Osteocyte (in vitro differentiated cells): ENCODE measurements at regions not wholly inside any gene's neighbourhood (a gene's known extent, or its start where the extent isn't known, plus 50 kb on each side); places are given as distances from the start of the nearest gene placed in this dataset.
"Not testable (repeated sequence)": the region's sequence is repeated elsewhere in the genome, so short reads cannot be mapped to it uniquely, and the experiment has no call there.

ENCODE experiments used
- DNase-seq: peaks from one replicate; pipeline ENCODE4 v3.0.0; 2021; ENCODE audit warnings: mixed read lengths; ENCODE audit not compliant: unreplicated experiment; ENCODE audit errors: extremely low spot score
- H3K27ac Mint-ChIP-seq: one replicate; pipeline ENCODE4 v1.8.0; 2021; ENCODE audit warnings: mild to moderate bottlenecking, mixed read lengths; ENCODE audit not compliant: unreplicated experiment
- H3K27me3 Mint-ChIP-seq: one replicate; pipeline ENCODE4 v1.8.0; 2021; ENCODE audit warnings: mixed read lengths; ENCODE audit not compliant: unreplicated experiment
- H3K36me3 Mint-ChIP-seq: one replicate; pipeline ENCODE4 v1.8.0; 2021; ENCODE audit warnings: mixed read lengths; ENCODE audit not compliant: unreplicated experiment
- H3K4me1 Mint-ChIP-seq: one replicate; pipeline ENCODE4 v1.8.0; 2021; ENCODE audit warnings: mixed read lengths; ENCODE audit not compliant: unreplicated experiment
- H3K4me3 Mint-ChIP-seq: one replicate; pipeline ENCODE4 v1.8.0; 2021; ENCODE audit warnings: mild to moderate bottlenecking, moderate library complexity, mixed read lengths; ENCODE audit not compliant: unreplicated experiment
- H3K9me3 Mint-ChIP-seq: one replicate; pipeline ENCODE4 v1.8.0; 2021; ENCODE audit warnings: mixed read lengths; ENCODE audit not compliant: unreplicated experiment
- TF ChIP-seq, protein P1 (sequence below): fragments of 200-600 bp; sonication (generic); IDR thresholded peaks from 2 replicates; pipeline ENCODE4 v1.5.0; 2021; ENCODE audit warnings: antibody characterized with exemption, mild to moderate bottlenecking, moderate library complexity

DNA sequence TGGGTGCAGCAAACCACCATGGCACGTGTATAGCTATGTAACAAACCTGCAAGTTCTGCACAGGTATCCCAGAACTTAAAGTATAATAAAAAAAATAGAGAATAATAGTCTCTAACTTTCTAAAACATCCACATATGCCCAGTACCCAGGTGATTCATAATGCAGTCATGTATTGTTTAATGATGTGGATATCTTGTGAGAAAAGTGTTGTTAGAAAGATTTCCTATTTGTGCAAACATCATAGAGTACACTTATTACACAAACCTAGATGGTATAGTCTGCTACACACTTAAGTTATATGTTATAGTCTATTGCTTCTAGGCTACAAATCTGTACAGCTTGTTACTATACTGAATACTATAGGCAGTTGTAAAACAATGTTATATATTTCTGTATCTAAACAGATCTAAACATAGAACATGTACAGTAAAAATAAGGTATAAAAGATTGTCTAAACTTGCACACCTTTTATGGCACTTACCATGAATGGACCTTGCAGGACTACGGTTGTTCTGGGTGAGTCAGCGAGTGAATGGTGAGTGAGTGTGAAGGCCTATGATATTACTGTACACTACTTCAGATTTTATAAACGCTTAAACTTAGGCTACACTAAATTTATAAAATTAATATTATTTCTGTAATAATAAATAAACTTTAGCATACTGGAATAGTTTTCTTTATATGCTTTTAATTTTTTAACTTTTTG lies 232.2 kb upstream of the SLIT2 start:
- Mint-ChIP-seq H3K36me3 (no peaks in the 10 kb centered on the region), H3K4me1 (peaks cover 30% of the 10 kb centered on the region), H3K9me3 (peaks cover 4% of the 10 kb centered on the region), H3K4me3 (no peak overlapping the region), H3K27me3 (no peaks in the 10 kb centered on the region), H3K27ac (no peak overlapping the region)
- DNase-seq, result no peak
- TF ChIP-seq, protein P1, sequence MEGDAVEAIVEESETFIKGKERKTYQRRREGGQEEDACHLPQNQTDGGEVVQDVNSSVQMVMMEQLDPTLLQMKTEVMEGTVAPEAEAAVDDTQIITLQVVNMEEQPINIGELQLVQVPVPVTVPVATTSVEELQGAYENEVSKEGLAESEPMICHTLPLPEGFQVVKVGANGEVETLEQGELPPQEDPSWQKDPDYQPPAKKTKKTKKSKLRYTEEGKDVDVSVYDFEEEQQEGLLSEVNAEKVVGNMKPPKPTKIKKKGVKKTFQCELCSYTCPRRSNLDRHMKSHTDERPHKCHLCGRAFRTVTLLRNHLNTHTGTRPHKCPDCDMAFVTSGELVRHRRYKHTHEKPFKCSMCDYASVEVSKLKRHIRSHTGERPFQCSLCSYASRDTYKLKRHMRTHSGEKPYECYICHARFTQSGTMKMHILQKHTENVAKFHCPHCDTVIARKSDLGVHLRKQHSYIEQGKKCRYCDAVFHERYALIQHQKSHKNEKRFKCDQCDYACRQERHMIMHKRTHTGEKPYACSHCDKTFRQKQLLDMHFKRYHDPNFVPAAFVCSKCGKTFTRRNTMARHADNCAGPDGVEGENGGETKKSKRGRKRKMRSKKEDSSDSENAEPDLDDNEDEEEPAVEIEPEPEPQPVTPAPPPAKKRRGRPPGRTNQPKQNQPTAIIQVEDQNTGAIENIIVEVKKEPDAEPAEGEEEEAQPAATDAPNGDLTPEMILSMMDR, result no peak

DNA sequence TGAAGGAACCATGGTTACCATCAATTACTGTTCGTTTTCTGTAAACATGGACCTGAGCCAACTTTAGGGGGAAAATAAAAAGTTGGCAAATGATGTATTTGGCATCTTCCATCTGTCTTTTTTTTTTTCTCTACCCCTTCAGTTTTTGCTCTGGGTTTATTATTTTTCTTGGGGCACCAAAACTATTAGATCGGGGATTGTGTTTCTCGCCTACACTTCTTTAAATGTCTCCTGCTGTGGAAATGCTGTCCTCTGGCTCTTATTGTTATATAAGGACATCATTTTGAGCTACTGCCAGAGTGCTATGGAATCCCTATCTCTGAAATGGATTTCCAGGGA lies 234.0 kb upstream of the SLIT2 start:
- no peaks in the 10 kb centered on the region for H3K36me3 Mint-ChIP-seq
- H3K4me1 Mint-ChIP-seq, result peaks cover 30% of the 10 kb centered on the region
- no peak for DNase-seq
- peak overlapping the region; percentile 75 for H3K27ac Mint-ChIP-seq
- no peak overlapping the region for H3K4me3 Mint-ChIP-seq
- H3K27me3 Mint-ChIP-seq, result no peaks in the 10 kb centered on the region
- no peaks in the 10 kb centered on the region for H3K9me3 Mint-ChIP-seq
- TF ChIP-seq, protein P1, result no peak

DNA sequence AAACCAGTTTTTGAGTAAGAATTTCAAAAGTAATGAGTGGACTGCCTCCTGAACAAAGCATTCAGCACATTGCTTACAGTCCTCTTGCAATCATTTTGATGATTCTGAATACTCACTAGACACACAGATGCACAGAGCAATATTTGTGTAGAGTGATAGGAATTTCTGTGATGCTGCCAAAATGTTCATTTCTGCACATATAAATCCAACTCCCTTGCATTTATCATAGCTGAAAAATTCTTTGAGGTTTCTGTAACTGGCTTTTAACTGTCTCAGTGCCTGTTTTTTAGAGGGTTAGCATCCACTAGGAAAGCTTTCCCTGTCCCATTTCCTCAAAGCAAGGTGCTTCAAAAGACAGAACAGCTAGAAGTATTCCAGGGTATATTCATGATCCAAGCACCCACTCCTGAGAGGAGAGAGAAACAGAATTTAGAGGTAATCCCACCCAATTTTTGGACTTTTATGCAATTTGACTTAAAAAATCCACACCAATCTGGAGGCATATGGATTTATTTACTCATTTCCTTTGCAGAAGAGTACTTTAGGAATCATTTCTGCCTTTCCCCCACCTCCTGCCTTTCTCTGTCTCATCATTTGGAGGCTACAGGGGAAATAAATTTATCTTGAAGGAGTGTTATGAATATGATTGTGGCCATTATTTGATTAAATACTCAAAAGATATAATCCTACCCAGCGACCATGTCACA lies 234.5 kb upstream of the SLIT2 start:
- no peaks in the 10 kb centered on the region for H3K36me3 Mint-ChIP-seq
- no peaks in the 10 kb centered on the region for H3K9me3 Mint-ChIP-seq
- no peak for DNase-seq
- no peak overlapping the region for H3K4me3 Mint-ChIP-seq
- TF ChIP-seq, protein P1, result no peak
- H3K4me1 Mint-ChIP-seq, result peaks cover 30% of the 10 kb centered on the region
- H3K27ac Mint-ChIP-seq, result peak overlapping the region; percentile 75
- no peaks in the 10 kb centered on the region for H3K27me3 Mint-ChIP-seq

DNA sequence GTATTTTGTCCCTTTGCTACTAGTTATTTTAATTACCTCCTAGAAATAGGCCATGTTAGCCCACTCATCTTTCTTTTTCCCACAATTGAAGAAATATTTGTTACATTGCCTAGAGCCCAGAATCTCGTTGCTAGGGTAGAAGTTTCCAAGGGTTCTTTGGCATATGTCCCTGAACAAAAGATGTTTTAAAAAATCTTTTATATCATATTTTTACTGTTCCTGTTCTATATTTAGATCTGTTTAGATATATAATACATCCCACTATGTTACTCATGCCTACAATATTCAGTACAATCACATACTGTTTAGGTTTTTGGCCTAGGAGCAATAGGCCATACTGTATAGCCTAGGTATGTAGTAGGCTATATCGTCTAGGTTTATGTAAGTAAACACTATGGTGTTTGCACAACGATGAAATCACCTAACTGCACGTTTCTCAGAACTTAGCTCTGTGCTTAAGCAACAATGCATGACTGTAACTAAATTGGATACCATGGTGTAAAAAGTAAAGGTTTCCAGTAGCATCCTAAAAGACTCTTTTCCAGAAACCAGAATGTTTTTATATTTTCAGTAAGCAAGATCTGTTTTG lies 236.0 kb upstream of the SLIT2 start:
- Mint-ChIP-seq H3K27me3 (no peaks in the 10 kb centered on the region), H3K4me3 (no peak overlapping the region), H3K9me3 (no peaks in the 10 kb centered on the region), H3K27ac (peak overlapping the region; percentile 69), H3K36me3 (no peaks in the 10 kb centered on the region), H3K4me1 (peaks cover 30% of the 10 kb centered on the region)
- DNase-seq, result no peak
- TF ChIP-seq, protein P1, result no peak

DNA sequence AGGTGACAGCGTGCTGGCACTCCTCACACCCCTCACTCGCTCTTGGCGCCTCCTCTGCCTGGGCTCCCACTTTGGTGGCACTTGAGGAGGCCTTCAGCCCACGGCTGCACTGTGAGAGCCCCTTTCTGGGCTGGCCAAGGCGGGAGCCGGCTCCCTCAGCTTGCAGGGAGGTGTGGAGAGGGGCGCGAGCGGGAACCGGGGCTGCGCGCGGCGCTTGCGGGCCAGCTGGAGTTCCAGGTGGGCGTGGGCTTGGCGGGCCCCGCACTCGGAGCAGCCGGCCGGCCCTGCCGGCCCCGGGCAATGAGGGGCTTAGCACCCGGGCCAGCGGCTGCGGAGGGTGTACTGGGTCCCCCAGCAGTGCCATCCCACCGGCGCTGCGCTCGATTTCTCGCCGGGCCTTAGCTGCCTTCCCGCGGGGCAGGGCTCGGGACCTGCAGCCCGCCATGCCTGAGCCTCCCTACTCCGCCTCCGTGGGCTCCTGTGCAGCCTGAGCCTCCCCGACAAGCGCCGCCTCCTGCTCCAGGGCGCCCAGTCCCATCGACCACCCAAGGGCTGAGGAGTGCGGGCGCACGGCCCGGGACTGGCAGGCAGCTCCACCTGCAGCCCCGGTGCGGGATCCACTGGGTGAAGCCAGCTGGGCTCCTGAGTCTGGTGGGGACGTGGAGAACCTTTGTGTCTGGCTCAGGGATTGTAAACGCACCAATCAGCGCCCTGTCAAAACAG lies 247.7 kb upstream of the SLIT2 start:
- not testable (repeated sequence) for H3K36me3 Mint-ChIP-seq, H3K4me1 Mint-ChIP-seq, H3K27me3 Mint-ChIP-seq, H3K9me3 Mint-ChIP-seq, DNase-seq, H3K27ac Mint-ChIP-seq, H3K4me3 Mint-ChIP-seq
